ENCODE measurements at regions not wholly inside any gene's neighbourhood (a gene's known extent, or its start where the extent isn't known, plus 50 kb on each side); places are given as distances from the start of the nearest gene placed in this dataset.

GRCh38 chr3:72661115-72661457 is 187.2 kb downstream of the SHQ1 start:
- 9 to 15% methylated on average over 2 of the region's 2 CpGs for WGBS, 2 donors
- H3K27me3 ChIP-seq, result no peaks in the 10 kb centered on the region
- peaks cover 0 to 45% (median 14%) of the 10 kb centered on the region in 3 donors for H3K4me1 ChIP-seq
- peak overlapping the region; percentile 13 to 63 (median 38) for H3K27ac ChIP-seq
- TF ChIP-seq CTCF (IDR thresholded peaks at IDR 0.05), result no peak
- intact Hi-C loops (cut with DNase I), result no loop called here
- H3K36me3 ChIP-seq, result no peaks in the 10 kb centered on the region
- FAIRE-seq, result no peak
- no peaks in the 10 kb centered on the region for H3K9me3 ChIP-seq
- ATAC-seq, result peak; percentile 95 to 98 (median 95)
- H3K4me3 ChIP-seq, result no peak overlapping the region
- peak; percentile 78 to 95 (median 92) for DNase-seq

DNA sequence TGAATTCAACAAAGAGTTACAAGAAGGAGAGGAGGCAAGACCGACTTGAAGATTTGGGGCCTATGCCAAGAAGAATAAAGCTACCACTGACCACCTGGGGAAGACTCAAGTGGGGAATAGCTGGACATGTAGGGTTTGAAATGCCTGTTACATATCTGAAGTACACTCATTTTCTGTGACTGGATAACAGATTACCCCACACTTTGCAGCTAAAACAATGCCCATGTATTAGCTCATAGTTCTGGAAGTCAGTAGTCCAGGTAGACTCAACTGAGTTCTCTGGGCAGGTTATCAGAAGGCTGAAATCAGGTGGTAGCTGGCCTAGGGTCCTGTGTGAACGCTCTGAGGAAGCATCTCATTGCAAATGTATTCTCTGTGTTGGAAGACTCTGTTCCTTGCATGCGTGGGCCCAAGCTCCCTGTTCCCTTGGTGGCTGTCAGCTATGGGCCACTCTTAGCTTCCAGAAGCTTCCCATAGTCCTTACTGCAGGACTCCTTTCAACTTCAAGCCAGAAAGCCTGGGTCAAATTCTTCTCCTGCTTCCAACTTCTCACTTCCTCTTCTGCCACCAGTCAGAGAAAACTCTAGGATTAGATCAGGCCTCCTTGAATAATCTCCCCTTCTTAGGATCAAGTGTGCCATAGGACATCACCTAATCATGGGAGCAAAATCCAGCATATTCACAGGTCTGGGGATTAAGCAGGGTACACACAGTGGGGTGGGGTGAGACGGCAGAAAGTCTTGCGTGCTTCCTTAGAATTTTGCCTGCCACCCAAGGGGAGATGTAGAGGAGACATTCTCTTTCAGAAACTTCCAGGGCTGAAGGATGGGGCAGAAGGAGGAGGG is 187.8 kb downstream of the SHQ1 start:
- intact Hi-C loops (cut with DNase I), result no loop called here
- no peak for TF ChIP-seq CTCF (IDR thresholded peaks at IDR 0.05)
- WGBS, 2 donors, result 83 to 87% methylated on average over 5 of the region's 5 CpGs
- Histone ChIP-seq H3K36me3 (no peaks in the 10 kb centered on the region), H3K27ac (peak overlapping the region; percentile 30 to 63 (median 46)), H3K4me3 (no peak overlapping the region), H3K27me3 (no peaks in the 10 kb centered on the region), H3K4me1 (peaks cover 0 to 45% (median 14%) of the 10 kb centered on the region in 3 donors), H3K9me3 (no peaks in the 10 kb centered on the region)
- no peak for FAIRE-seq
- DNase-seq, result peak in 1 of 6 donors; percentile 14
- ATAC-seq, result peak; percentile 4 to 35 (median 13)

DNA sequence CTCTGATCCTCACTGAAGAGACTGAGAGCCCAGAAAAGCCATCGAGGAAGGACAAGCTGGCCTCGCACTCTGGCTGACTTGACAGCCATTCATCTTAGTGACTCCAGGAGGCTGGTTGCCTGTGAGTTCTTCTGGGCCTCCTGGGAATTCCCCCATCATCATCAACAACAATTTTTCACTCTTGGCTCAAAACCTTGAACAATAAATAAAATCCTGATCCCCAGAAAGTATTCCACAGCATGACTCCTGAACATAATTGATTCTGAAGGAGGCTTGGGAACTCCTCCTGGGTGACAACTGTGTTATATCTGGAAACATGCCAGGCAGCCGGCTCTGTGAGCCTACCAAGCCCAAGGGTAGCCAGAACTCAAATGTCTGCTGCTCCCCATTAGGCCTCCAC is 188.6 kb downstream of the SHQ1 start:
- no peaks in the 10 kb centered on the region for H3K27me3 ChIP-seq
- no peaks in the 10 kb centered on the region for H3K36me3 ChIP-seq
- H3K27ac ChIP-seq, result peak overlapping the region in 2 of 4 donors; percentile 46 to 63
- H3K9me3 ChIP-seq, result no peaks in the 10 kb centered on the region
- WGBS, 2 donors, result 41 to 44% methylated on average over 3 of the region's 3 CpGs
- FAIRE-seq (no peak), ATAC-seq (peak; percentile 17 to 51 (median 23)), DNase-seq (peak in 3 of 6 donors; percentile 41 to 53 (median 48))
- intact Hi-C loops (cut with DNase I), result no loop called here
- TF ChIP-seq CTCF (IDR thresholded peaks at IDR 0.05), result no peak
- H3K4me1 ChIP-seq, result peaks cover 0 to 45% (median 14%) of the 10 kb centered on the region in 3 donors
- H3K4me3 ChIP-seq, result no peak overlapping the region

DNA sequence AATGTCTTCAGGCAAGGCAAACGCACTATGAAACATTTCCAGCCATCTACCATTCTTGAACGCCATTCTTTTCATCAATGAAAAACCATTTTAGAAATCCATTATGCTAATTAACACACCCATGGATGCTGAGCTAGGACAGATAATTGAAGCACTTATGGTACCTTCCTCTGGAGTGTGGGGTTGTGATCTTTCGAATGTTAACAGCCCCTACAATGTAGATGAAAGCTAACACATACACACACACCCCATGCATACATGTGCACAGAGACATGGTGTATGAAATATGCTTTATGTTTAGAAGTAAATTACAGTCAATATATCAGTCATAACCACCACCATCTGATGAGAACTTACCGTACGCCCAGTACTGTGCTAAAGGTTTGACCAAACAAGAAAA is 189.1 kb downstream of the SHQ1 start:
- Histone ChIP-seq H3K36me3 (no peaks in the 10 kb centered on the region), H3K9me3 (no peaks in the 10 kb centered on the region), H3K27me3 (no peaks in the 10 kb centered on the region), H3K4me1 (peaks cover 0 to 45% (median 14%) of the 10 kb centered on the region in 3 donors), H3K4me3 (no peak overlapping the region), H3K27ac (no peak overlapping the region)
- FAIRE-seq (no peak), ATAC-seq (no peak), DNase-seq (no peak)
- TF ChIP-seq CTCF (IDR thresholded peaks at IDR 0.05), result no peak
- intact Hi-C loops (cut with DNase I), result no loop called here
- WGBS, 2 donors, result 95 to 97% methylated on average over 5 of the region's 5 CpGs

DNA sequence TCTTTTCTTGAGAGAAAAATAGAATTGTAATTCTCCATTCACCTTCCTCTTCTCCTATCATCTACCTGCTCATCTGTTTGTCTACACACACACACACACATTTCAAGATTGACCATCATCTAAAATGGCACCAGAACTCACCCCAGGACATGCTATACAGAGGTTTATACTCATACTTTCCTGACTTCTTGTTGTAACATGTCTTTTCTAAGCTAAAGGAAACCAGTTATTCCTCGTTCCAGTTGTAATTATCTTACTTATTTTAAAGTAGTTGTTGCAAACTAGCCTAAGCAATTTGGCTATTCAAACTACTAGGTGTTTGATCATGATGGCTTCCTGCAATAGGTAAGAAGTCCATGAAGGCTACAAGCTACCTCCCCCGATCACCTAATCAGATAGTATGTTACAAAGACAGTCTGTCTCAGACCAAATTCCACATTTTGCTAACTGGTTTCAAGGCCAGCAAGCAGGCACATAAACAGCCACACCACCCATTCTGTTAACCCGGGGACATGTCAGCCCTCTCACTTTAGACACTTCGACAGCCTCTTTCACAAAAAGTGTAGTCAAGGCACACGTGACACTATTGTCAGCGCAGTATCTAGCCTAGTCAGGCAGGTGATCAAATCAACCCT is 189.7 kb downstream of the SHQ1 start:
- no peaks in the 10 kb centered on the region for H3K36me3 ChIP-seq
- peaks cover 0 to 45% (median 14%) of the 10 kb centered on the region in 3 donors for H3K4me1 ChIP-seq
- no peak for DNase-seq
- no peak for TF ChIP-seq CTCF (IDR thresholded peaks at IDR 0.05)
- H3K4me3 ChIP-seq, result no peak overlapping the region
- ATAC-seq, result no peak
- no peaks in the 10 kb centered on the region for H3K9me3 ChIP-seq
- WGBS, 2 donors, result 89 to 90% methylated on average over 6 of the region's 6 CpGs
- H3K27me3 ChIP-seq, result no peaks in the 10 kb centered on the region
- H3K27ac ChIP-seq, result no peak overlapping the region
- intact Hi-C loops (cut with DNase I), result no loop called here
- FAIRE-seq, result no peak
